Trophoblast cell (in vitro differentiated cells and primary cell): ENCODE measurements at regions not wholly inside any gene's neighbourhood (a gene's known extent, or its start where the extent isn't known, plus 50 kb on each side); places are given as distances from the start of the nearest gene placed in this dataset.

Source experiments
- DNase-seq, 2 donors: peaks; one replicate each; pipeline ENCODE4 v3.0.0-alpha.2; 2016
- H2AFZ ChIP-seq: 2 replicates; pipeline ENCODE4 v1.6.1; 2013; ENCODE audit warnings: low read length, moderate library complexity, mild to moderate bottlenecking; ENCODE audit not compliant: insufficient read depth, poor library complexity
- H2AK5ac ChIP-seq: 2 replicates; pipeline ENCODE4 v1.6.1; 2013; ENCODE audit warnings: mild to moderate bottlenecking, low read length
- H2BK120ac ChIP-seq: 2 replicates; pipeline ENCODE4 v1.6.1; 2013; ENCODE audit warnings: low read length, mild to moderate bottlenecking, moderate library complexity; ENCODE audit not compliant: insufficient read depth, poor library complexity
- H2BK12ac ChIP-seq: 2 replicates; pipeline ENCODE4 v1.6.1; 2013; ENCODE audit warnings: mild to moderate bottlenecking, low read length, moderate library complexity
- H2BK5ac ChIP-seq: 2 replicates; pipeline ENCODE4 v1.6.1; 2013; ENCODE audit warnings: low read length, low read depth, moderate library complexity, mild to moderate bottlenecking; ENCODE audit not compliant: poor library complexity
- H3K14ac ChIP-seq: 2 replicates; pipeline ENCODE4 v1.6.1; 2013; ENCODE audit warnings: mild to moderate bottlenecking, low read length
- H3K18ac ChIP-seq: 2 replicates; pipeline ENCODE4 v1.6.1; 2013; ENCODE audit warnings: mild to moderate bottlenecking, low read length
- H3K23ac ChIP-seq: 2 replicates; pipeline ENCODE4 v1.6.1; 2013; ENCODE audit warnings: low read length
- H3K27ac ChIP-seq: 2 replicates; pipeline ENCODE4 v1.5.1; 2013; ENCODE audit warnings: low read depth, mild to moderate bottlenecking, inconsistent platforms, low read length, moderate library complexity
- H3K27me3 ChIP-seq: 2 replicates; pipeline ENCODE4 v1.6.1; 2013; ENCODE audit warnings: inconsistent platforms, mild to moderate bottlenecking, low read length, moderate library complexity; ENCODE audit not compliant: insufficient read depth
- H3K36me3 ChIP-seq, 2 experiments: 1 replicate in 1 of 2; 2 replicates in 1 of 2; pipeline ENCODE4 v1.6.1; 2013; ENCODE audit warnings: low read length in 2 of 2, mild to moderate bottlenecking in 2 of 2, moderate library complexity in 1 of 2; ENCODE audit not compliant: insufficient read depth in 2 of 2, control insufficient read depth in 1 of 2
- H3K4ac ChIP-seq: 2 replicates; pipeline ENCODE4 v1.6.1; 2013; ENCODE audit warnings: low read depth, mild to moderate bottlenecking, low read length, moderate library complexity
- H3K4me1 ChIP-seq, 2 experiments: 1 replicate in 1 of 2; 2 replicates in 1 of 2; pipeline ENCODE4 v1.6.1; 2013; ENCODE audit warnings: low read length in 2 of 2, mild to moderate bottlenecking in 2 of 2, moderate library complexity in 1 of 2; ENCODE audit not compliant: insufficient read depth in 2 of 2, control insufficient read depth in 1 of 2
- H3K4me2 ChIP-seq: 2 replicates; pipeline ENCODE4 v1.6.1; 2013; ENCODE audit warnings: inconsistent platforms, mild to moderate bottlenecking, low read length, moderate library complexity
- H3K4me3 ChIP-seq: 2 replicates; pipeline ENCODE4 v1.5.1; 2013; ENCODE audit warnings: mild to moderate bottlenecking, low read depth, low read length, inconsistent platforms
- H3K79me1 ChIP-seq: one replicate; pipeline ENCODE4 v1.6.1; 2013; ENCODE audit warnings: low read length
- H3K79me2 ChIP-seq: 2 replicates; pipeline ENCODE4 v1.6.1; 2013; ENCODE audit warnings: low read length, mild to moderate bottlenecking; ENCODE audit not compliant: control insufficient read depth, insufficient read depth, poor library complexity
- H3K9ac ChIP-seq: 2 replicates; pipeline ENCODE4 v1.6.1; 2013; ENCODE audit warnings: mild to moderate bottlenecking, low read length
- H3K9me3 ChIP-seq: 2 replicates; pipeline ENCODE4 v1.6.1; 2013; ENCODE audit warnings: low read depth, mild to moderate bottlenecking, control low read depth, inconsistent platforms, low read length; ENCODE audit not compliant: insufficient read depth
- H4K12ac ChIP-seq: 2 replicates; pipeline ENCODE4 v1.6.1; 2013; ENCODE audit warnings: low read depth, mild to moderate bottlenecking, low read length, moderate library complexity
- H4K8ac ChIP-seq: 2 replicates; pipeline ENCODE4 v1.6.1; 2013; ENCODE audit warnings: low read depth, mild to moderate bottlenecking, low read length, moderate library complexity
- H4K91ac ChIP-seq: one replicate; pipeline ENCODE4 v1.6.1; 2013; ENCODE audit warnings: low read depth, mild to moderate bottlenecking, low read length, moderate library complexity
- WGBS: extraction: QIAGEN DNeasy Blood & Tissue Kit; methylation state at CpG from one replicate; pipeline ENCODE4 v1.1.7; 2013; ENCODE audit warnings: missing lambda C conversion rate; ENCODE audit not compliant: insufficient read length, insufficient coverage; ENCODE audit errors: extremely low coverage; 5-methylcytosine and 5-hydroxymethylcytosine counted together

GRCh38 chr2:126325202-126325601 is 330.8 kb upstream of the GYPC start:
- no peaks in the 10 kb centered on the region for H3K79me2 ChIP-seq
- H3K9me3 ChIP-seq = no peaks in the 10 kb centered on the region
- H3K27me3 ChIP-seq = no peaks in the 10 kb centered on the region
- H4K12ac ChIP-seq = no peak overlapping the region
- no peak overlapping the region for H4K91ac ChIP-seq
- no peak overlapping the region for H2BK12ac ChIP-seq
- H3K14ac ChIP-seq = no peak overlapping the region
- DNase-seq = no peak
- no peaks in the 10 kb centered on the region for H3K4me1 ChIP-seq
- no CpG with 5 or more reads among the region's 5 CpGs for WGBS
- no peak overlapping the region for H2BK120ac ChIP-seq
- H3K27ac ChIP-seq = no peak overlapping the region
- no peak overlapping the region for H2BK5ac ChIP-seq
- H2AFZ ChIP-seq = no peak overlapping the region
- no peaks in the 10 kb centered on the region for H3K36me3 ChIP-seq
- no peak overlapping the region for H3K9ac ChIP-seq
- no peaks in the 10 kb centered on the region for H3K79me1 ChIP-seq
- H3K23ac ChIP-seq = no peak overlapping the region
- H3K4me2 ChIP-seq = no peak overlapping the region
- H3K4me3 ChIP-seq = no peak overlapping the region
- no peak overlapping the region for H4K8ac ChIP-seq
- H3K4ac ChIP-seq = no peak overlapping the region
- H2AK5ac ChIP-seq = no peak overlapping the region
- no peak overlapping the region for H3K18ac ChIP-seq

GRCh38 chr2:126329173-126329572 is 326.8 kb upstream of the GYPC start:
- H3K4me1 ChIP-seq = no peaks in the 10 kb centered on the region

GRCh38 chr2:126342457-126342856 is 313.5 kb upstream of the GYPC start:
- Histone ChIP-seq H3K79me2 (no peaks in the 10 kb centered on the region), H2AK5ac (no peak overlapping the region), H4K8ac (no peak overlapping the region), H2AFZ (no peak overlapping the region), H3K4me2 (no peak overlapping the region), H2BK120ac (no peak overlapping the region), H3K23ac (no peak overlapping the region), H3K9me3 (no peaks in the 10 kb centered on the region), H3K79me1 (no peaks in the 10 kb centered on the region), H3K36me3 (no peaks in the 10 kb centered on the region), H4K91ac (no peak overlapping the region), H2BK5ac (no peak overlapping the region), H3K9ac (no peak overlapping the region), H3K14ac (no peak overlapping the region), H3K27me3 (no peaks in the 10 kb centered on the region), H2BK12ac (no peak overlapping the region), H3K4me1 (no peaks in the 10 kb centered on the region), H3K27ac (no peak overlapping the region), H3K4me3 (no peak overlapping the region), H3K18ac (no peak overlapping the region), H3K4ac (no peak overlapping the region), H4K12ac (no peak overlapping the region)
- WGBS = no CpG with 5 or more reads among the region's 4 CpGs
- no peak for DNase-seq

More at GRCh38 chr2:126329173-126329572, 326.8 kb upstream of the GYPC start:
- WGBS = no CpG with 5 or more reads among the region's 2 CpGs
- no peak overlapping the region for H2AFZ ChIP-seq
- H4K91ac ChIP-seq = no peak overlapping the region
- H3K27me3 ChIP-seq = no peaks in the 10 kb centered on the region
- no peaks in the 10 kb centered on the region for H3K79me2 ChIP-seq
- H3K9ac ChIP-seq = no peak overlapping the region
- H2BK12ac ChIP-seq = no peak overlapping the region
- no peak overlapping the region for H3K14ac ChIP-seq
- no peak overlapping the region for H3K4me3 ChIP-seq
- peaks cover 1% of the 10 kb centered on the region for H3K9me3 ChIP-seq
- H3K4ac ChIP-seq = no peak overlapping the region
- no peak overlapping the region for H3K27ac ChIP-seq
- H3K18ac ChIP-seq = no peak overlapping the region
- DNase-seq = no peak
- no peaks in the 10 kb centered on the region for H3K79me1 ChIP-seq
- no peak overlapping the region for H2BK5ac ChIP-seq
- no peaks in the 10 kb centered on the region for H3K36me3 ChIP-seq
- no peak overlapping the region for H2BK120ac ChIP-seq
- H2AK5ac ChIP-seq = no peak overlapping the region
- no peak overlapping the region for H4K12ac ChIP-seq
- H4K8ac ChIP-seq = no peak overlapping the region
- no peak overlapping the region for H3K4me2 ChIP-seq
- H3K23ac ChIP-seq = no peak overlapping the region

- Histone ChIP-seq H3K4me3 (no peak overlapping the region), H2BK5ac (no peak overlapping the region), H2AFZ (no peak overlapping the region), H3K27me3 (no peaks in the 10 kb centered on the region), H3K4me1 (no peaks in the 10 kb centered on the region), H3K27ac (no peak overlapping the region), H4K91ac (no peak overlapping the region), H2AK5ac (no peak overlapping the region), H3K18ac (no peak overlapping the region), H2BK12ac (no peak overlapping the region), H3K79me2 (no peaks in the 10 kb centered on the region), H4K8ac (no peak overlapping the region), H3K23ac (no peak overlapping the region), H3K9me3 (no peaks in the 10 kb centered on the region), H4K12ac (no peak overlapping the region), H3K9ac (no peak overlapping the region), H3K4me2 (no peak overlapping the region), H2BK120ac (no peak overlapping the region), H3K79me1 (no peaks in the 10 kb centered on the region), H3K14ac (no peak overlapping the region), H3K36me3 (no peaks in the 10 kb centered on the region), H3K4ac (no peak overlapping the region)
- WGBS = no CpG with 5 or more reads among the region's 2 CpGs
- DNase-seq = no peak
Observed at GRCh38 chr2:126343136-126343535, 312.8 kb upstream of the GYPC start.
